ENCODE measurements at regions not wholly inside any gene's neighbourhood (a gene's known extent, or its start where the extent isn't known, plus 50 kb on each side); places are given as distances from the start of the nearest gene placed in this dataset.

DNA sequence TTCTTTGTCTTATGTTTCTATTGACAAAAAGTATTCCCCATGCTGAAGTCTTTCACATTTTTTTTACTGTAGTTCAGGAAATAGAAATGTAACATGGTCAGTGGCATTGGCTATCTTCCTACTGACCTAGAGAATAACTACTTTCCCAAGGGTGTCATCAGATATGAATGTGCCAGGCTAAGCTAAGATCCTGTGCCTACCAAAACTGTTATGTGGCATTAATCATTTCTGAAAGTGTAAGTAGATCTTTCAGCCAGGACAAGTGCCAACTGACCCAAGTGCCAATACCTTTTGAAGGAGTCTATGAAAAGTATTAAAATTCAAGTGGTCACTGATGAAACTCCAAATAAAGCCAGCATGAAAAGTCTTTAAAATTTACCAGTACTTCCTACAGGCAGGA lies 165.3 kb downstream of the TNFSF18 start:
- no peak overlapping the region for H2BK5ac ChIP-seq (ENCODE audit: low read depth, low read length)
- no peak overlapping the region for H3K9ac ChIP-seq (replicated peaks in 1 of 4; ENCODE audit: extremely low read depth in 1 of 4, low read depth in 3 of 4, low read length in 3 of 4)
- no peak overlapping the region for H2BK12ac ChIP-seq (ENCODE audit: low read depth, low read length)
- ChIA-PET CTCF (ENCODE audit: partially characterized antibody) (interaction anchor here (1.2 to 1.5 kb wide), 2 partner anchors 12 to 59 kb away, joined by 4 read pairs; no protein-coding TSS in a partner anchor), POLR2A (ENCODE audit: partially characterized antibody) (no interaction called here)
- H3K79me1 ChIP-seq (ENCODE audit: low read depth, low read length), result no peaks in the 10 kb centered on the region
- H3K18ac ChIP-seq (ENCODE audit: extremely low read depth, low read length), result no peak overlapping the region
- H3K23ac ChIP-seq (ENCODE audit: insufficient read length), result no peak overlapping the region
- TF ChIP-seq RXRA (IDR thresholded peaks at IDR 0.05; ENCODE audit: insufficient read depth, low read depth, low read length) (no peak), TAF1 (IDR thresholded peaks at IDR 0.05; ENCODE audit: low read depth, low read length) (no peak), KDM1A (IDR thresholded peaks at IDR 0.05; ENCODE audit: borderline replicate concordance, low read length) (no peak), POLR2A (IDR thresholded peaks at IDR 0.05; ENCODE audit: control extremely low read depth in 1 of 2, low read depth in 2 of 2, low read length in 2 of 2) (no peak), EZH2 (IDR thresholded peaks at IDR 0.05; ENCODE audit: low read depth, low read length, severe bottlenecking) (no peak), CHD2 (IDR thresholded peaks at IDR 0.05; ENCODE audit: low read length) (no peak), SP2 (IDR thresholded peaks at IDR 0.05; ENCODE audit: low read length) (no peak)
- no peak overlapping the region for H2BK20ac ChIP-seq (ENCODE audit: low read length)
- H2AK5ac ChIP-seq (ENCODE audit: low read depth, low read length), result no peak overlapping the region
- H3K36me3 ChIP-seq (ENCODE audit: control insufficient read depth in 2 of 4, insufficient read depth in 4 of 4, low read length in 3 of 4), result no peaks in the 10 kb centered on the region
- H2AFZ ChIP-seq (ENCODE audit: low read length), result no peak overlapping the region
- H3K79me2 ChIP-seq (ENCODE audit: control insufficient read depth in 1 of 2, insufficient read depth in 2 of 2, low read length in 2 of 2), result no peaks in the 10 kb centered on the region
- no peak overlapping the region for H3K4me3 ChIP-seq (ENCODE audit: extremely low read depth in 1 of 4, insufficient read depth in 2 of 4, low read depth in 3 of 4, low read length in 4 of 4)
- no peak overlapping the region for H2BK15ac ChIP-seq (ENCODE audit: low read length)
- no peak overlapping the region for H4K91ac ChIP-seq (replicated peaks; ENCODE audit: insufficient read length, low read length)
- H3K14ac ChIP-seq (ENCODE audit: insufficient read length), result no peak overlapping the region
- no peaks in the 10 kb centered on the region for H4K20me1 ChIP-seq (replicated peaks in 1 of 2; ENCODE audit: control insufficient read depth in 1 of 2, insufficient read depth in 2 of 2, low read length in 2 of 2)
- no peak overlapping the region for H3K4ac ChIP-seq (replicated peaks; ENCODE audit: insufficient read length, low read depth, low read length)
- no peaks in the 10 kb centered on the region for H3K9me3 ChIP-seq (ENCODE audit: insufficient read depth in 2 of 2, low read depth in 1 of 2, low read length in 1 of 2)
- DNase-seq (ENCODE audit: low read depth in 1 of 2, low spot score in 2 of 2), result no peak
- peaks cover 0 to 2% (median 0%) of the 10 kb centered on the region in 4 experiments; a peak in 2 of 7 replicates for H3K4me1 ChIP-seq (replicated peaks in 1 of 4; ENCODE audit: control insufficient read depth in 3 of 4, insufficient read depth in 4 of 4, low read length in 3 of 4)
- H3K56ac ChIP-seq (replicated peaks; ENCODE audit: insufficient read length, low read depth, low read length), result no peak overlapping the region
- no peak overlapping the region for H2BK120ac ChIP-seq (replicated peaks; ENCODE audit: low read depth, low read length)
- H4K8ac ChIP-seq (ENCODE audit: extremely low read depth, insufficient read depth, low read length), result no peak overlapping the region
- H3K4me2 ChIP-seq (ENCODE audit: insufficient read depth in 1 of 2, low read depth in 2 of 2, low read length in 2 of 2), result no peak overlapping the region
- no peaks in the 10 kb centered on the region for H3K23me2 ChIP-seq (ENCODE audit: low read depth, low read length)
- no peak for FAIRE-seq
- no peaks in the 10 kb centered on the region for H3K27me3 ChIP-seq (replicated peaks in 1 of 4; ENCODE audit: control insufficient read depth in 3 of 4, extremely low read depth in 1 of 4, insufficient read depth in 3 of 4, low read length in 3 of 4)
- no peak overlapping the region for H4K5ac ChIP-seq (ENCODE audit: insufficient read length, low read depth, low read length)
- no peak overlapping the region for H3K27ac ChIP-seq (ENCODE audit: low read depth, low read length)

Measured in H1 (cell line).